GM23248 (cell line): ENCODE measurements at regions not wholly inside any gene's neighbourhood (a gene's known extent, or its start where the extent isn't known, plus 50 kb on each side); places are given as distances from the start of the nearest gene placed in this dataset.

Experiments
- DNase-seq: peaks from one replicate; pipeline ENCODE4 v3.0.0-alpha.2; 2015
- H2AFZ ChIP-seq: fragments of 200-600 bp; sonication (generic); 2 replicates; pipeline ENCODE4 v1.6.1; 2016; ENCODE audit warnings: antibody characterized with exemption
- H3F3A ChIP-seq: fragments of 200-600 bp; sonication (generic); 2 replicates; pipeline ENCODE4 v1.6.1; 2016; ENCODE audit warnings: mild to moderate bottlenecking, antibody characterized with exemption, mixed run types; ENCODE audit not compliant: insufficient read depth
- H3K27ac ChIP-seq: fragments of 200-600 bp; sonication (generic); 2 replicates; pipeline ENCODE4 v1.5.1; 2016; ENCODE audit warnings: mild to moderate bottlenecking
- H3K27me3 ChIP-seq: fragments of 200-600 bp; sonication (generic); replicated peaks from 2 replicates; pipeline ENCODE4 v1.6.1; 2016; ENCODE audit warnings: mild to moderate bottlenecking; ENCODE audit not compliant: insufficient read depth
- H3K36me3 ChIP-seq: fragments of 200-600 bp; sonication (generic); 2 replicates; pipeline ENCODE4 v1.6.1; 2016; ENCODE audit warnings: low read depth, mild to moderate bottlenecking
- H3K4me1 ChIP-seq: fragments of 200-600 bp; sonication (generic); 2 replicates; pipeline ENCODE4 v1.6.1; 2016; ENCODE audit warnings: mild to moderate bottlenecking; ENCODE audit not compliant: insufficient read depth
- H3K4me2 ChIP-seq: fragments of 200-600 bp; sonication (generic); one replicate; pipeline ENCODE4 v1.6.1; 2016; ENCODE audit warnings: mild to moderate bottlenecking; ENCODE audit not compliant: unreplicated experiment
- H3K4me3 ChIP-seq: fragments of 200-600 bp; sonication (generic); 2 replicates; pipeline ENCODE4 v1.5.1; 2016; ENCODE audit warnings: mild to moderate bottlenecking
- H3K79me2 ChIP-seq: fragments of 200-600 bp; sonication (generic); 2 replicates; pipeline ENCODE4 v1.6.1; 2016; ENCODE audit warnings: mild to moderate bottlenecking; ENCODE audit not compliant: insufficient read depth
- H3K9ac ChIP-seq: fragments of 200-600 bp; sonication (generic); 2 replicates; pipeline ENCODE4 v1.6.1; 2016; ENCODE audit warnings: mild to moderate bottlenecking
- H3K9me2 ChIP-seq: fragments of 200-600 bp; sonication (generic); 2 replicates; pipeline ENCODE4 v1.6.1; 2016; ENCODE audit warnings: mixed run types, mild to moderate bottlenecking, moderate library complexity; ENCODE audit not compliant: insufficient read depth
- H3K9me3 ChIP-seq: fragments of 200-600 bp; sonication (generic); one replicate; pipeline ENCODE4 v1.6.1; 2017; ENCODE audit warnings: low read depth
- H4K20me1 ChIP-seq: fragments of 200-600 bp; sonication (generic); 2 replicates; pipeline ENCODE4 v1.6.0; 2016; ENCODE audit not compliant: insufficient read depth
- EZH2 ChIP-seq: fragments of 200-600 bp; sonication (generic); IDR thresholded peaks from 2 replicates; pipeline ENCODE4 v1.6.1; 2018; ENCODE audit warnings: antibody characterized with exemption, mild to moderate bottlenecking; ENCODE audit not compliant: insufficient read depth, poor library complexity, severe bottlenecking
- EZH2phosphoT487 ChIP-seq: fragments of 200-600 bp; sonication (generic); IDR thresholded peaks from 2 replicates; pipeline ENCODE4 v1.6.1; 2018; ENCODE audit warnings: antibody characterized with exemption, moderate library complexity, mild to moderate bottlenecking, low read depth; ENCODE audit not compliant: insufficient read depth
- WGBS, 2 experiments: methylation state at CpG; one replicate each; pipeline ENCODE4 v1.1.6; 2015 to 2017; ENCODE audit warnings: low lambda C conversion rate in 2 of 2, low coverage in 1 of 2; ENCODE audit errors: missing lambda C conversion rate in 2 of 2; 5-methylcytosine and 5-hydroxymethylcytosine counted together
- in situ Hi-C: fragments of 300-500 bp; cut with MboI; formaldehyde crosslinking; loops from 2 replicates; pipeline ENCODE4 v1.15.0; 2020

- H3K4me3 ChIP-seq = no peak overlapping the region
- no peaks in the 10 kb centered on the region for H3K9me2 ChIP-seq
- WGBS, 2 experiments = 6 to 12% methylated on average over 1 of the region's 1 CpG
- no peak for TF ChIP-seq EZH2
- TF ChIP-seq EZH2phosphoT487 = no peak
- no peak overlapping the region for H3K9ac ChIP-seq
- no peaks in the 10 kb centered on the region for H3K36me3 ChIP-seq
- no peak overlapping the region for H3K27ac ChIP-seq
- H3K9me3 ChIP-seq = no peaks in the 10 kb centered on the region
- no peaks in the 10 kb centered on the region for H4K20me1 ChIP-seq
- no peak for DNase-seq
- H3K27me3 ChIP-seq = no peaks in the 10 kb centered on the region
- no peaks in the 10 kb centered on the region for H3F3A ChIP-seq
- no peak overlapping the region for H3K4me2 ChIP-seq
- H3K4me1 ChIP-seq = no peaks in the 10 kb centered on the region
- H3K79me2 ChIP-seq = no peaks in the 10 kb centered on the region
- H2AFZ ChIP-seq = no peak overlapping the region
- in situ Hi-C loops = no loop called here
Measured at GRCh38 chr4:97479388-97479787, 663.9 kb downstream of the STPG2 start.

GRCh38 chr4:97491856-97492255 lies 651.4 kb downstream of the STPG2 start:
- 23 to 24% methylated on average over 3 of the region's 3 CpGs for WGBS, 2 experiments
- Histone ChIP-seq H3K9me3 (peaks cover 4% of the 10 kb centered on the region), H3F3A (no peaks in the 10 kb centered on the region), H3K9me2 (no peaks in the 10 kb centered on the region), H3K27me3 (no peaks in the 10 kb centered on the region), H3K27ac (no peak overlapping the region), H3K9ac (no peak overlapping the region), H3K36me3 (no peaks in the 10 kb centered on the region), H3K79me2 (no peaks in the 10 kb centered on the region), H4K20me1 (no peaks in the 10 kb centered on the region), H3K4me2 (no peak overlapping the region), H2AFZ (no peak overlapping the region), H3K4me3 (no peak overlapping the region), H3K4me1 (no peaks in the 10 kb centered on the region)
- in situ Hi-C loops = no loop called here
- DNase-seq = no peak
- TF ChIP-seq EZH2phosphoT487 (no peak), EZH2 (no peak)

GRCh38 chr4:97493815-97494518 lies 649.3 kb downstream of the STPG2 start:
- no peak overlapping the region for H3K4me2 ChIP-seq
- no peak overlapping the region for H2AFZ ChIP-seq
- no peak overlapping the region for H3K4me3 ChIP-seq
- H3K9me2 ChIP-seq = no peaks in the 10 kb centered on the region
- H3K9ac ChIP-seq = no peak overlapping the region
- TF ChIP-seq EZH2 (no peak), EZH2phosphoT487 (no peak)
- in situ Hi-C loops = no loop called here
- H3K9me3 ChIP-seq = peaks cover 4% of the 10 kb centered on the region
- no peaks in the 10 kb centered on the region for H3K4me1 ChIP-seq
- H3F3A ChIP-seq = no peaks in the 10 kb centered on the region
- no peaks in the 10 kb centered on the region for H3K79me2 ChIP-seq
- 0% methylated on average over 1 of the region's 1 CpG for WGBS, 2 experiments
- H3K27ac ChIP-seq = no peak overlapping the region
- H4K20me1 ChIP-seq = no peaks in the 10 kb centered on the region
- no peak for DNase-seq
- no peaks in the 10 kb centered on the region for H3K27me3 ChIP-seq
- H3K36me3 ChIP-seq = no peaks in the 10 kb centered on the region

GRCh38 chr4:97496298-97496873 lies 646.9 kb downstream of the STPG2 start:
- Histone ChIP-seq H3K36me3 (no peaks in the 10 kb centered on the region), H3K4me1 (no peaks in the 10 kb centered on the region)
- WGBS, 2 experiments = 6 to 7% methylated on average over 3 of the region's 3 CpGs

More at GRCh38 chr4:97496298-97496873, 646.9 kb downstream of the STPG2 start:
- Histone ChIP-seq H3K79me2 (no peaks in the 10 kb centered on the region), H3K4me3 (no peak overlapping the region), H3K9ac (no peak overlapping the region), H2AFZ (no peak overlapping the region), H3K4me2 (no peak overlapping the region), H3K9me3 (peaks cover 4% of the 10 kb centered on the region), H3F3A (no peaks in the 10 kb centered on the region), H3K9me2 (no peaks in the 10 kb centered on the region), H3K27me3 (no peaks in the 10 kb centered on the region), H3K27ac (no peak overlapping the region), H4K20me1 (no peaks in the 10 kb centered on the region)
- TF ChIP-seq EZH2phosphoT487 (no peak), EZH2 (no peak)
- in situ Hi-C loops = no loop called here
- no peak for DNase-seq
